H1 (cell line): ENCODE measurements at regions not wholly inside any gene's neighbourhood (a gene's known extent, or its start where the extent isn't known, plus 50 kb on each side); places are given as distances from the start of the nearest gene placed in this dataset.

Experiments used
- CTCF ChIA-PET: fragments of 300-600 bp; sonication (Branson Sonifier 250); formaldehyde crosslinking; loops from one replicate; lab custom pipeline; 2021; ENCODE audit not compliant: partially characterized antibody; lab: Charles Lee
- POLR2A ChIA-PET: fragments of 300-600 bp; sonication (Branson Sonifier 250); formaldehyde crosslinking; loops from one replicate; lab custom pipeline; 2021; ENCODE audit warnings: inconsistent platforms; ENCODE audit not compliant: partially characterized antibody; lab: Charles Lee
- DNase-seq, 2 experiments: peaks; one replicate each; pipeline versions ENCODE4 v3.0.0 to v3.0.0-alpha.2; 2010 to 2022; ENCODE audit warnings: low spot score in 2 of 2, low read depth in 1 of 2, mixed read lengths in 1 of 2
- FAIRE-seq: peaks from 2 replicates; lab custom pipeline; 2011; peaks lifted over from hg19 to GRCh38; lab: Jason Lieb, UNC
- H2AFZ ChIP-seq: 2 replicates; pipeline ENCODE4 v1.8.1; 2012; ENCODE audit warnings: low read length, inconsistent platforms
- H2AK5ac ChIP-seq: 2 replicates; pipeline ENCODE4 v1.6.1; 2013; ENCODE audit warnings: low read depth, low read length
- H2BK120ac ChIP-seq: replicated peaks from 2 replicates; pipeline ENCODE3; 2013; ENCODE audit warnings: low read depth, low read length, inconsistent platforms
- H2BK12ac ChIP-seq: 2 replicates; pipeline ENCODE4 v1.6.1; 2013; ENCODE audit warnings: low read depth, low read length
- H2BK15ac ChIP-seq: 2 replicates; pipeline ENCODE4 v1.6.1; 2013; ENCODE audit warnings: low read length
- H2BK20ac ChIP-seq: 2 replicates; pipeline ENCODE4 v1.6.1; 2013; ENCODE audit warnings: low read length
- H2BK5ac ChIP-seq: 2 replicates; pipeline ENCODE4 v1.6.1; 2013; ENCODE audit warnings: low read depth, low read length
- H3K14ac ChIP-seq: 2 replicates; pipeline ENCODE4 v1.6.1; 2013; ENCODE audit warnings: inconsistent platforms; ENCODE audit not compliant: insufficient read length
- H3K18ac ChIP-seq: 2 replicates; pipeline ENCODE4 v1.6.1; 2013; ENCODE audit warnings: low read length; ENCODE audit errors: extremely low read depth
- H3K23ac ChIP-seq: 2 replicates; pipeline ENCODE4 v1.6.1; 2013; ENCODE audit warnings: inconsistent platforms; ENCODE audit not compliant: insufficient read length
- H3K23me2 ChIP-seq: 2 replicates; pipeline ENCODE4 v1.6.1; 2013; ENCODE audit warnings: low read depth, low read length
- H3K27ac ChIP-seq: 2 replicates; pipeline ENCODE4 v1.6.1; 2011; ENCODE audit warnings: low read depth, low read length, inconsistent platforms
- H3K27me3 ChIP-seq, 4 experiments: replicated peaks in 1 of 4; 1 replicate in 1 of 4; 2 replicates in 3 of 4; pipeline versions ENCODE4 v1.6.1 to v1.8.1; 2011 to 2013; ENCODE audit warnings: low read length in 3 of 4, mild to moderate bottlenecking in 3 of 4, inconsistent platforms in 2 of 4, mixed read lengths in 2 of 4, moderate library complexity in 1 of 4; ENCODE audit not compliant: control insufficient read depth in 3 of 4, insufficient read depth in 3 of 4; ENCODE audit errors: extremely low read depth in 1 of 4
- H3K36me3 ChIP-seq, 4 experiments: 2 replicates each; pipeline versions ENCODE4 v1.6.1 to v1.8.1; 2011 to 2013; ENCODE audit warnings: mild to moderate bottlenecking in 4 of 4, low read length in 3 of 4, moderate library complexity in 2 of 4, control low read depth in 1 of 4, inconsistent platforms in 1 of 4; ENCODE audit not compliant: insufficient read depth in 4 of 4, control insufficient read depth in 2 of 4
- H3K4ac ChIP-seq: replicated peaks from 2 replicates; pipeline ENCODE3; 2013; ENCODE audit warnings: low read length, low read depth, mixed read lengths, inconsistent platforms; ENCODE audit not compliant: insufficient read length
- H3K4me1 ChIP-seq, 4 experiments: replicated peaks in 1 of 4; 1 replicate in 1 of 4; 2 replicates in 3 of 4; pipeline versions ENCODE4 v1.6.1 to v1.8.1; 2011 to 2013; ENCODE audit warnings: low read length in 3 of 4, inconsistent platforms in 2 of 4, mixed read lengths in 1 of 4; ENCODE audit not compliant: insufficient read depth in 4 of 4, control insufficient read depth in 3 of 4
- H3K4me2 ChIP-seq, 2 experiments: 2 replicates each; pipeline versions ENCODE4 v1.6.1 to v1.8.1; 2011 to 2013; ENCODE audit warnings: low read depth in 2 of 2, low read length in 2 of 2, control low read depth in 1 of 2, inconsistent platforms in 1 of 2, mild to moderate bottlenecking in 1 of 2; ENCODE audit not compliant: insufficient read depth in 1 of 2
- H3K4me3 ChIP-seq, 4 experiments: fragments of 200-600, 300-600 bp in 1 of 4; sonication (generic), shearing (Covaris generic), sonication (Bioruptor Twin) in 1 of 4; 2 replicates each; pipeline versions ENCODE4 v1.5.1 to v1.8.1; 2011 to 2016; ENCODE audit warnings: low read length in 4 of 4, low read depth in 3 of 4, control low read depth in 2 of 4, inconsistent platforms in 2 of 4, mild to moderate bottlenecking in 2 of 4, mixed read lengths in 1 of 4, moderate library complexity in 1 of 4; ENCODE audit not compliant: insufficient read depth in 2 of 4; ENCODE audit errors: extremely low read depth in 1 of 4
- H3K56ac ChIP-seq: replicated peaks from 2 replicates; pipeline ENCODE3; 2013; ENCODE audit warnings: low read depth, mild to moderate bottlenecking, mixed read lengths, low read length, inconsistent platforms; ENCODE audit not compliant: insufficient read length
- H3K79me1 ChIP-seq: 2 replicates; pipeline ENCODE4 v1.6.1; 2013; ENCODE audit warnings: low read depth, low read length, control low read depth
- H3K79me2 ChIP-seq, 2 experiments: 2 replicates each; pipeline versions ENCODE4 v1.6.1 to v1.8.1; 2012 to 2013; ENCODE audit warnings: low read length in 2 of 2, mild to moderate bottlenecking in 2 of 2, inconsistent platforms in 1 of 2; ENCODE audit not compliant: insufficient read depth in 2 of 2, control insufficient read depth in 1 of 2
- H3K9ac ChIP-seq, 4 experiments: replicated peaks in 1 of 4; 1 replicate in 1 of 4; 2 replicates in 3 of 4; pipeline versions ENCODE4 v1.6.1 to v1.8.1; 2011 to 2013; ENCODE audit warnings: low read depth in 3 of 4, low read length in 3 of 4, control low read depth in 2 of 4, mild to moderate bottlenecking in 2 of 4, moderate library complexity in 2 of 4, inconsistent platforms in 1 of 4; ENCODE audit errors: extremely low read depth in 1 of 4
- H3K9me3 ChIP-seq, 2 experiments: 2 replicates each; pipeline versions ENCODE4 v1.6.1 to v1.8.1; 2012 to 2013; ENCODE audit warnings: mild to moderate bottlenecking in 2 of 2, moderate library complexity in 2 of 2, control low read depth in 1 of 2, inconsistent platforms in 1 of 2, low read depth in 1 of 2, low read length in 1 of 2, mixed read lengths in 1 of 2; ENCODE audit not compliant: insufficient read depth in 2 of 2
- H4K20me1 ChIP-seq, 2 experiments: replicated peaks in 1 of 2; 2 replicates each; pipeline versions ENCODE3 to v1.8.1; 2011 to 2013; ENCODE audit warnings: inconsistent platforms in 2 of 2, low read length in 2 of 2, mild to moderate bottlenecking in 1 of 2; ENCODE audit not compliant: insufficient read depth in 2 of 2, control insufficient read depth in 1 of 2
- H4K5ac ChIP-seq: 2 replicates; pipeline ENCODE4 v1.6.1; 2013; ENCODE audit warnings: low read length, low read depth, mixed read lengths, inconsistent platforms; ENCODE audit not compliant: insufficient read length
- H4K8ac ChIP-seq: 2 replicates; pipeline ENCODE4 v1.8.0; 2013; ENCODE audit warnings: mild to moderate bottlenecking, moderate library complexity, low read length, inconsistent platforms; ENCODE audit not compliant: insufficient read depth; ENCODE audit errors: extremely low read depth
- H4K91ac ChIP-seq: replicated peaks from 2 replicates; pipeline ENCODE3; 2013; ENCODE audit warnings: low read length, mixed read lengths, inconsistent platforms; ENCODE audit not compliant: insufficient read length
- ASH2L ChIP-seq: fragments of 200-600, 300-600 bp; sonication (generic); IDR thresholded peaks from one replicate; pipeline ENCODE4 v1.7.1; 2017; ENCODE audit warnings: low read length
- FOSL1 ChIP-seq: IDR thresholded peaks from 2 replicates; pipeline ENCODE4 v1.6.1; 2011; ENCODE audit warnings: mild to moderate bottlenecking, low read depth, low read length, moderate library complexity; ENCODE audit not compliant: insufficient read depth
- GTF2F1 ChIP-seq: IDR thresholded peaks from 2 replicates; pipeline ENCODE4 v1.6.1; 2012; ENCODE audit warnings: low read depth, low read length, improper control_type of control experiment, borderline replicate concordance
- JUND ChIP-seq: IDR thresholded peaks from 2 replicates; pipeline ENCODE4 v1.6.1; 2011; ENCODE audit warnings: mild to moderate bottlenecking, improper control_type of control experiment, low read length
- KDM4A ChIP-seq: IDR thresholded peaks from one replicate; pipeline ENCODE4 v1.7.1; 2012; ENCODE audit warnings: low read depth, mild to moderate bottlenecking, moderate library complexity, low read length, inconsistent platforms; ENCODE audit not compliant: severe bottlenecking
- NANOG ChIP-seq: IDR thresholded peaks from 2 replicates; pipeline ENCODE4 v1.6.1; 2011; ENCODE audit warnings: low read length, low read depth, mild to moderate bottlenecking, inconsistent platforms; ENCODE audit not compliant: insufficient read depth, poor library complexity, severe bottlenecking
- RXRA ChIP-seq: IDR thresholded peaks from 2 replicates; pipeline ENCODE4 v1.6.1; 2011; ENCODE audit warnings: low read depth, mild to moderate bottlenecking, low read length, moderate library complexity; ENCODE audit not compliant: insufficient read depth
- SIN3A ChIP-seq, 2 experiments: IDR thresholded peaks in 1 of 2; conservative IDR thresholded peaks in 1 of 2; 2 replicates each; pipeline ENCODE4 v1.6.1; 2011 to 2012; ENCODE audit warnings: low read length in 2 of 2, improper control_type of control experiment in 1 of 2, low read depth in 1 of 2, mild to moderate bottlenecking in 1 of 2
- TAF1 ChIP-seq: IDR thresholded peaks from 2 replicates; pipeline ENCODE4 v1.6.1; 2011; ENCODE audit warnings: mild to moderate bottlenecking, low read depth, low read length
- YY1 ChIP-seq: IDR thresholded peaks from 2 replicates; pipeline ENCODE4 v1.6.1; 2011; ENCODE audit warnings: low read depth, mild to moderate bottlenecking, low read length
- WGBS, 2 experiments: shearing (Covaris generic) in 1 of 2; methylation state at CpG; one replicate each; pipeline versions ENCODE4 v1.1.6 to v1.1.7; 2013 to 2015; ENCODE audit warnings: low lambda C conversion rate in 2 of 2, mixed read lengths in 2 of 2, inconsistent platforms in 1 of 2, low coverage in 1 of 2, missing lambda C conversion rate in 1 of 2; ENCODE audit not compliant: insufficient replicate concordance in 2 of 2, insufficient coverage in 1 of 2, insufficient read length in 1 of 2; ENCODE audit errors: extremely low coverage in 1 of 2, missing lambda C conversion rate in 1 of 2; 5-methylcytosine and 5-hydroxymethylcytosine counted together

DNA sequence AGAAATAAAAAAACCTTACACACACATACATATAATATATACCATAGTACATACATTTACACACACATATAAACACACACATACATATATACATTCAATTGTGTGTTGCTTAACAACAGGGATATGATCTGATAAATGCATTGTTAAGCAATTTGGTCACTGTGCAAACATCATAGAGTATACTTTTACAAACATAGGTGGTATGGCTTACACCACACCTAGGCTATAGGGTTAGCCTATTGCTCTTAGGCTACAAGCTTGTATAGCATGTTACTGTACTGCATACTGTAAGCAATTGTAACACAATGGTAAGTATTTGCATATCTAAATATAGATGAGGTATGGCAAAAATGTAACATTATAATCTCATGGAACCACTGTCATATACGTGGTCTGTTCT, 156.8 kb upstream of the ERBB4 start:
- POLR2A ChIA-PET = no interaction called here
- DNase-seq = no peak

More for the DNA sequence above, 156.8 kb upstream of the ERBB4 start:
- no peaks in the 10 kb centered on the region for H3K27me3 ChIP-seq
- CTCF ChIA-PET = interaction anchor here (0.5 to 1.7 kb wide), 2 partner anchors 9 to 1735 kb away, joined by 5 read pairs; no protein-coding TSS in a partner anchor
- no peak overlapping the region for H4K5ac ChIP-seq
- H3K9me3 ChIP-seq = no peaks in the 10 kb centered on the region
- no peak overlapping the region for H4K8ac ChIP-seq
- H4K20me1 ChIP-seq = no peaks in the 10 kb centered on the region
- WGBS, 2 experiments = 86% methylated on average over 1 of the region's 1 CpG; no CpG with 5 or more reads in 1 of the 2 experiments
- H3K18ac ChIP-seq = no peak overlapping the region
- H3K23me2 ChIP-seq = no peaks in the 10 kb centered on the region
- no peak overlapping the region for H3K4ac ChIP-seq
- no peak overlapping the region for H3K14ac ChIP-seq
- no peak overlapping the region for H3K27ac ChIP-seq
- TF ChIP-seq FOSL1 (no peak), KDM4A (no peak), JUND (no peak), YY1 (no peak), NANOG (no peak), ASH2L (no peak), TAF1 (no peak), GTF2F1 (no peak), SIN3A (conservative IDR thresholded peaks at IDR 0.05 in 1 of 2, IDR thresholded peaks at IDR 0.05 in 1 of 2; ENCODE audit: low read depth in 1 of 2, low read length in 2 of 2) (no peak), RXRA (no peak)
- no peak overlapping the region for H2BK15ac ChIP-seq
- H2AFZ ChIP-seq = no peak overlapping the region
- FAIRE-seq = no peak
- H2BK20ac ChIP-seq = no peak overlapping the region
- no peak overlapping the region for H3K9ac ChIP-seq
- no peak overlapping the region for H2AK5ac ChIP-seq
- H3K4me1 ChIP-seq = no peaks in the 10 kb centered on the region
- no peak overlapping the region for H2BK5ac ChIP-seq
- no peak overlapping the region for H3K4me2 ChIP-seq
- H2BK120ac ChIP-seq = no peak overlapping the region
- no peaks in the 10 kb centered on the region for H3K79me1 ChIP-seq
- H4K91ac ChIP-seq = no peak overlapping the region
- H3K56ac ChIP-seq = no peak overlapping the region
- H3K36me3 ChIP-seq = no peaks in the 10 kb centered on the region
- H3K23ac ChIP-seq = no peak overlapping the region
- H3K4me3 ChIP-seq = no peak overlapping the region
- no peak overlapping the region for H2BK12ac ChIP-seq
- no peaks in the 10 kb centered on the region for H3K79me2 ChIP-seq
